ENCODE measurements at regions not wholly inside any gene's neighbourhood (a gene's known extent, or its start where the extent isn't known, plus 50 kb on each side); places are given as distances from the start of the nearest gene placed in this dataset.

DNA sequence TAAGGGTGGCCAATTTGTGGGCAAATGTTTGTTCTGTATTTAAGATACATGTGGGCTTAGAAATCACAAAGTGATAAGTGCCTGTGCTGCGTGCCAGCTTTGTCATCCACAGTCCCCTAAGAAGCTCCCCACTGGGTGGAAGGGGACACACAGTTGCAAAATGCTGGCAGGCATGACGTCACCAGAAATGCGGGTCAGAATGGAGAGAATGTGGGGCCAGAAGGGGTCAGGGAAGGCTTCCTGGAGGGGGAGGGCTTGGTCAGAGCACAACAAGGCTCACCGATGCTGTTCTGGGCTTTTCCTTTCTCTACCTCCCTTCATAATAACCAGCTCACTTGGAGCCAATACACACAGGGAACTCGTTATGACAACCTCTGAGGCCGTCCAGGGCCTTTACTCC, 207.3 kb downstream of the URI1 start:
- POLR2A ChIA-PET, result no interaction called here
- CTCF ChIA-PET, result no interaction called here
- Histone ChIP-seq H3K9me3 (ENCODE audit: control insufficient read depth in 1 of 2, insufficient read depth in 1 of 2, low read length in 2 of 2) (peaks cover 0 to 8% of the 10 kb centered on the region in 2 experiments), H3K27ac (ENCODE audit: low read depth in 1 of 2, low read length in 2 of 2) (no peak overlapping the region), H3K27me3 (ENCODE audit: control insufficient read depth in 1 of 2, insufficient read depth in 2 of 2, low read length in 2 of 2) (peaks cover 3 to 4% of the 10 kb centered on the region in 2 experiments), H3K36me3 (ENCODE audit: insufficient read depth, low read length) (no peaks in the 10 kb centered on the region), H3K4me3 (ENCODE audit: low read length) (no peak overlapping the region), H3K4me1 (ENCODE audit: insufficient read depth, low read length) (no peaks in the 10 kb centered on the region)
- Mint-ChIP-seq H3K4me1 (ENCODE audit: low read depth) (peaks cover 4% of the 10 kb centered on the region), H3K9me3 (no peaks in the 10 kb centered on the region), H3K27ac (no peak overlapping the region), H3K27me3 (no peaks in the 10 kb centered on the region), H3K36me3 (ENCODE audit: low read depth) (no peaks in the 10 kb centered on the region), H3K4me3 (no peak overlapping the region)
- TF ChIP-seq, protein P1, sequence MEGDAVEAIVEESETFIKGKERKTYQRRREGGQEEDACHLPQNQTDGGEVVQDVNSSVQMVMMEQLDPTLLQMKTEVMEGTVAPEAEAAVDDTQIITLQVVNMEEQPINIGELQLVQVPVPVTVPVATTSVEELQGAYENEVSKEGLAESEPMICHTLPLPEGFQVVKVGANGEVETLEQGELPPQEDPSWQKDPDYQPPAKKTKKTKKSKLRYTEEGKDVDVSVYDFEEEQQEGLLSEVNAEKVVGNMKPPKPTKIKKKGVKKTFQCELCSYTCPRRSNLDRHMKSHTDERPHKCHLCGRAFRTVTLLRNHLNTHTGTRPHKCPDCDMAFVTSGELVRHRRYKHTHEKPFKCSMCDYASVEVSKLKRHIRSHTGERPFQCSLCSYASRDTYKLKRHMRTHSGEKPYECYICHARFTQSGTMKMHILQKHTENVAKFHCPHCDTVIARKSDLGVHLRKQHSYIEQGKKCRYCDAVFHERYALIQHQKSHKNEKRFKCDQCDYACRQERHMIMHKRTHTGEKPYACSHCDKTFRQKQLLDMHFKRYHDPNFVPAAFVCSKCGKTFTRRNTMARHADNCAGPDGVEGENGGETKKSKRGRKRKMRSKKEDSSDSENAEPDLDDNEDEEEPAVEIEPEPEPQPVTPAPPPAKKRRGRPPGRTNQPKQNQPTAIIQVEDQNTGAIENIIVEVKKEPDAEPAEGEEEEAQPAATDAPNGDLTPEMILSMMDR (IDR thresholded peaks at IDR 0.05), result no peak
- ATAC-seq (ENCODE audit: poor library complexity) (no peak), DNase-seq (no peak)
- intact Hi-C loops (cut with DNase I, micrococcal nuclease), result no loop called here

DNA sequence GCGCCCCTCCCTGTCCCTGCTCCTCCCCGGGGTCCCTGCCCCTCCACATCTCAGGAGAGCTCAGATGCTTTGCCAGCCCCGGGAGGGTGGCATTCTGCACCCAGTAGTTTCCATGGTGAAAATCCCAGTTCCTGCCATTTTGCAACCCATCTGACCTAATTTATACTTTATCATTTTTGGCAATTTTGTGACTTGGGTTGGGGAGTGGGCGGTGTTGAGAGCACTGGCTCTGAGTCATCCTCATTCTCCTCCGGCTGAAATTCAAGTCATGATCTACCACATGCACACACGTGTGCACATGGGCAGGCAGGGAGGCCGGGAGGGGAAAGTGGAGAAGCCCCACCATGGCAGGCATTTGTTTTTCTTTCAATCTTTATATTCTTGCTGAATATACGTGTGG, 208.6 kb downstream of the URI1 start:
- H3K4me1 Mint-ChIP-seq (ENCODE audit: low read depth), result peaks cover 5% of the 10 kb centered on the region
- POLR2A ChIA-PET, result no interaction called here
- intact Hi-C loops (cut with DNase I, micrococcal nuclease), result no loop called here
- H3K9me3 Mint-ChIP-seq, result no peaks in the 10 kb centered on the region
- Histone ChIP-seq H3K27me3 (ENCODE audit: control insufficient read depth in 1 of 2, insufficient read depth in 2 of 2, low read length in 2 of 2) (peaks cover 3 to 4% of the 10 kb centered on the region in 2 experiments), H3K9me3 (ENCODE audit: control insufficient read depth in 1 of 2, insufficient read depth in 1 of 2, low read length in 2 of 2) (no peaks in the 10 kb centered on the region), H3K4me3 (ENCODE audit: low read length) (no peak overlapping the region), H3K4me1 (ENCODE audit: insufficient read depth, low read length) (no peaks in the 10 kb centered on the region), H3K36me3 (ENCODE audit: insufficient read depth, low read length) (no peaks in the 10 kb centered on the region), H3K27ac (ENCODE audit: low read depth in 1 of 2, low read length in 2 of 2) (no peak overlapping the region)
- ATAC-seq (ENCODE audit: poor library complexity) (no peak), DNase-seq (no peak)
- no peaks in the 10 kb centered on the region for H3K27me3 Mint-ChIP-seq
- H3K36me3 Mint-ChIP-seq (ENCODE audit: low read depth), result no peaks in the 10 kb centered on the region
- CTCF ChIA-PET, result no interaction called here
- H3K27ac Mint-ChIP-seq, result no peak overlapping the region
- TF ChIP-seq, protein P1 (IDR thresholded peaks at IDR 0.05), result no peak
- no peak overlapping the region for H3K4me3 Mint-ChIP-seq

DNA sequence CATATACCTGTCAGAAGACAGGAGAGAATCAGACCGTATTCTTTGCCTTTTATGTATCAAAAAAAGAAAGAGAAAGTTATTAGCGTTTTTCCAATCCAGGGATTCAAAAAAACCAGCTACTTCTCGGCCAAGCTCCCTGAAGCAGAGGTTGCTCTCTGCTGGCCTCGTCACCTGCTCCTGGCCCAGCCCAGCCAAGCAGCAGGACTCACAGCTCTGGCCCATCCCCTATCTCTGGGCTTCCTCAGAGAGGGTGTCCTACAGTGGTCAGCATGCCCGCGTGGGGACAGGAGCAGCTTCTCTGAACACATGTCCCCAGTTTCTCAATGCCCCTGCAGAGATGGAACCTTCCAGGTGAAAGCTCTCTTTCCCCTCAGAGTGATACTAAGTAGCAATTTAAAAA, 209.0 kb downstream of the URI1 start:
- ChIA-PET POLR2A (no interaction called here), CTCF (no interaction called here)
- Histone ChIP-seq H3K4me3 (ENCODE audit: low read length) (no peak overlapping the region), H3K27me3 (ENCODE audit: control insufficient read depth in 1 of 2, insufficient read depth in 2 of 2, low read length in 2 of 2) (peaks cover 3 to 4% of the 10 kb centered on the region in 2 experiments), H3K9me3 (ENCODE audit: control insufficient read depth in 1 of 2, insufficient read depth in 1 of 2, low read length in 2 of 2) (no peaks in the 10 kb centered on the region), H3K36me3 (ENCODE audit: insufficient read depth, low read length) (no peaks in the 10 kb centered on the region), H3K27ac (ENCODE audit: low read depth in 1 of 2, low read length in 2 of 2) (no peak overlapping the region), H3K4me1 (ENCODE audit: insufficient read depth, low read length) (no peaks in the 10 kb centered on the region)
- no peak for DNase-seq
- TF ChIP-seq, protein P1 (IDR thresholded peaks at IDR 0.05), result no peak
- H3K27ac Mint-ChIP-seq, result no peak overlapping the region
- no peak overlapping the region for H3K4me3 Mint-ChIP-seq
- H3K4me1 Mint-ChIP-seq (ENCODE audit: low read depth), result peaks cover 5% of the 10 kb centered on the region
- peaks cover under 1% of the 10 kb centered on the region for H3K27me3 Mint-ChIP-seq
- no peak for ATAC-seq (ENCODE audit: poor library complexity)
- no peaks in the 10 kb centered on the region for H3K36me3 Mint-ChIP-seq (ENCODE audit: low read depth)
- intact Hi-C loops (cut with DNase I, micrococcal nuclease), result no loop called here
- H3K9me3 Mint-ChIP-seq, result no peaks in the 10 kb centered on the region

Data from CD4-positive, alpha-beta T cell (primary cell).